B cell (primary cell): ENCODE measurements at regions not wholly inside any gene's neighbourhood (a gene's known extent, or its start where the extent isn't known, plus 50 kb on each side); places are given as distances from the start of the nearest gene placed in this dataset.

Source experiments
- ATAC-seq: fragments of 200-7000 bp; cut with Tn5 transposase; one replicate; pipeline ENCODE4 v1.10.0; 2021; ENCODE audit warnings: low read depth, mild to moderate bottlenecking, moderate number of reproducible peaks, moderate library complexity
- CTCF ChIA-PET: fragments of 350-600 bp; sonication (Branson Sonifier 250); formaldehyde crosslinking; loops from one replicate; lab custom pipeline; 2021; ENCODE audit warnings: antibody characterized with exemption, inconsistent platforms; lab: Charles Lee
- POLR2A ChIA-PET: fragments of 350-600 bp; sonication (Branson Sonifier 250); formaldehyde crosslinking; loops from one replicate; lab custom pipeline; 2021; ENCODE audit warnings: antibody characterized with exemption; lab: Charles Lee
- DNase-seq: peaks from one replicate; pipeline ENCODE4 v3.0.0; 2013
- H2AFZ ChIP-seq: 2 replicates; pipeline ENCODE4 v1.6.1; 2012; ENCODE audit warnings: mild to moderate bottlenecking, low read depth, low read length; ENCODE audit not compliant: insufficient read depth, poor library complexity, severe bottlenecking
- H3K27ac ChIP-seq, 2 donors: 1 replicate in 1 of 2; 2 replicates in 1 of 2; pipeline ENCODE4 v1.5.1; 2012 to 2013; ENCODE audit warnings: low read length in 2 of 2, mild to moderate bottlenecking in 2 of 2, moderate library complexity in 1 of 2
- H3K27me3 ChIP-seq, 4 experiments: fragments of 200-600 bp in 1 of 4; sonication (generic) in 1 of 4; replicated peaks in 1 of 4; 1 replicate in 2 of 4; 2 replicates in 2 of 4; pipeline versions ENCODE4 v1.6.1 to v1.7.0; 2013 to 2016; ENCODE audit warnings: low read length in 3 of 4, mild to moderate bottlenecking in 2 of 4, mixed read lengths in 1 of 4, moderate library complexity in 1 of 4; ENCODE audit not compliant: insufficient read depth in 4 of 4, control insufficient read depth in 3 of 4; ENCODE audit errors: control extremely low read depth in 1 of 4
- H3K36me3 ChIP-seq, 2 experiments: replicated peaks in 1 of 2; 1 replicate in 1 of 2; 2 replicates in 1 of 2; pipeline versions ENCODE4 v1.6.1 to v1.7.1; 2013; ENCODE audit warnings: low read length in 1 of 2; ENCODE audit not compliant: insufficient read depth in 2 of 2, control insufficient read depth in 1 of 2; ENCODE audit errors: control extremely low read depth in 1 of 2, extremely low read depth in 1 of 2
- H3K4me1 ChIP-seq, 2 donors: fragments of 200-600 bp in 1 of 2; sonication (generic) in 1 of 2; 1 replicate in 1 of 2; 2 replicates in 1 of 2; pipeline versions ENCODE4 v1.5.1 to v1.6.1; 2013 to 2017; ENCODE audit warnings: low read length in 2 of 2; ENCODE audit not compliant: control insufficient read depth in 2 of 2, insufficient read depth in 2 of 2
- H3K4me2 ChIP-seq: replicated peaks from 2 replicates; pipeline ENCODE3; 2012; ENCODE audit warnings: mild to moderate bottlenecking, low read depth, low read length; ENCODE audit not compliant: poor library complexity, severe bottlenecking
- H3K4me3 ChIP-seq, 5 experiments: fragments of 200-600 bp in 1 of 5; sonication (generic) in 1 of 5; 1 replicate in 3 of 5; 2 replicates in 2 of 5; pipeline versions ENCODE4 v1.5.1 to v1.7.0; 2011 to 2016; ENCODE audit warnings: low read length in 4 of 5, mild to moderate bottlenecking in 4 of 5, low read depth in 2 of 5, control low read depth in 1 of 5, moderate library complexity in 1 of 5; ENCODE audit not compliant: insufficient read depth in 1 of 5; ENCODE audit errors: control extremely low read depth in 1 of 5, extremely low read depth in 1 of 5
- H3K79me2 ChIP-seq: fragments of 200-600 bp; sonication (generic); one replicate; pipeline ENCODE4 v1.6.0; 2016; ENCODE audit warnings: low read length; ENCODE audit not compliant: control insufficient read depth, insufficient read depth
- H3K9ac ChIP-seq: fragments of 200-600 bp; sonication (generic); 2 replicates; pipeline ENCODE4 v1.6.1; 2017; ENCODE audit warnings: mild to moderate bottlenecking, low read length, moderate library complexity
- H3K9me3 ChIP-seq, 3 donors: one replicate each; pipeline versions ENCODE4 v1.6.1 to v1.7.1; 2013; ENCODE audit warnings: low read length in 2 of 3; ENCODE audit not compliant: control insufficient read depth in 2 of 3, insufficient read depth in 1 of 3; ENCODE audit errors: control extremely low read depth in 1 of 3
- H4K20me1 ChIP-seq: 2 replicates; pipeline ENCODE4 v1.6.0; 2012; ENCODE audit warnings: mild to moderate bottlenecking, low read length; ENCODE audit not compliant: insufficient read depth, control insufficient read depth, poor library complexity, severe bottlenecking
- H3K27ac Mint-ChIP-seq: one replicate; pipeline ENCODE4 v1.8.0; 2021; ENCODE audit warnings: mixed read lengths
- H3K27me3 Mint-ChIP-seq: one replicate; pipeline ENCODE4 v1.8.0; 2021; ENCODE audit warnings: mixed read lengths
- H3K4me1 Mint-ChIP-seq: one replicate; pipeline ENCODE4 v1.8.0; 2021; ENCODE audit warnings: mixed read lengths
- H3K4me3 Mint-ChIP-seq: one replicate; pipeline ENCODE4 v1.8.0; 2021; ENCODE audit warnings: mixed read lengths
- H3K9me3 Mint-ChIP-seq: one replicate; pipeline ENCODE4 v1.8.0; 2022; ENCODE audit warnings: mixed read lengths; ENCODE audit not compliant: insufficient read depth
- EZH2 ChIP-seq: IDR thresholded peaks from 2 replicates; pipeline ENCODE4 v1.6.1; 2012; ENCODE audit warnings: borderline replicate concordance, low read depth, mild to moderate bottlenecking, moderate library complexity, low read length; ENCODE audit not compliant: insufficient read depth, poor library complexity, severe bottlenecking
- WGBS: methylation state at CpG from one replicate; pipeline ENCODE4 v1.1.5; 2013; ENCODE audit warnings: missing lambda C conversion rate; ENCODE audit not compliant: insufficient coverage; 5-methylcytosine and 5-hydroxymethylcytosine counted together
- intact Hi-C: fragments of 100-400 bp; cut with micrococcal nuclease; formaldehyde crosslinking; loops from one replicate; pipeline ENCODE4 v1.10.0; 2022
- TF ChIP-seq, protein P1 (sequence below): fragments of 200-600 bp; IDR thresholded peaks from one replicate; pipeline ENCODE4 v1.8.0; 2022; ENCODE audit warnings: antibody characterized with exemption, mild to moderate bottlenecking

DNA sequence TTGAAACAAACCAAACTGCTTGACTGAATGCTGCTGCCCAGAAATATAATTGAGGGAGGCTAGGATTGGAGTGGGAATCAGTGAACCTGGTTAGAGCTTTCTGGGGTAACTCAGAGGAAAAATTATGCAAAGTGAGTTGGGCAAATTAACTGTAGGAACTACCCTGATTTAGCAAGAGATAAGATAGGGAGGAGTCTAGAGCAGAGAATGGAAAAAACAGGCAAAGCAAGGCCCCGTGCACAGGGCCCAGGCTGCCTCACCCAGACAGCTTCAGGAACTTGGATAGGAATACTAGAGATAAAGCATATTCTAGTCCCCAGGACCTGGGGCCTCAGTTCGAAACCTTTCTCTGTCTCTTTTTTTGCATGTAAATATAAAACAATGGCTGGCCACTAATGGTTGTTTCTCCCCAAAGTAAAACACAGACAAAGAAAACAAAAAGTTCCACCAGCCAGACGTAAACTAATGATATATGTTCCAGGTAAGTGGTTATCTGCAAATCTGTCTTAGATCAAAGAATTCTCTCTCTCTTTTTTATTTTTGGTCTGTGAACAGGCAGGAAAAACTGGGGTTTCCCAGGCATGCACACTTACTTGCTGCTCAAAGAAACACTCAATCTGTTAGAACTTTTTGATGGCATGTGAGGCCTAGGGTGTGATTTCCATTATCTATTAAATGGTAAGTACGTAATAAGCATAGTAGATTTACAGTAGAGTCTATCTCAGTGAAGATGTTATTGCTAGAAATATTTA is 168.1 kb upstream of the MAP3K1 start:
- ChIA-PET POLR2A (interaction anchor here (0.5 kb wide), 1 partner anchor 27 kb away, joined by 3 read pairs; no protein-coding TSS in a partner anchor), CTCF (no interaction called here)
- Histone ChIP-seq H3K4me3 (no peak overlapping the region), H3K4me1 (peaks cover 0 to 3% of the 10 kb centered on the region in 2 donors), H3K9ac (no peak overlapping the region), H3K27ac (no peak overlapping the region), H4K20me1 (no peaks in the 10 kb centered on the region), H2AFZ (no peak overlapping the region), H3K27me3 (no peaks in the 10 kb centered on the region), H3K4me2 (no peak overlapping the region), H3K9me3 (no peaks in the 10 kb centered on the region), H3K36me3 (no peaks in the 10 kb centered on the region), H3K79me2 (no peaks in the 10 kb centered on the region)
- DNase-seq, result no peak
- no peaks in the 10 kb centered on the region for H3K27me3 Mint-ChIP-seq
- intact Hi-C loops, result no loop called here
- no peak overlapping the region for H3K27ac Mint-ChIP-seq
- peaks cover 22% of the 10 kb centered on the region for H3K4me1 Mint-ChIP-seq
- no peak for TF ChIP-seq EZH2
- TF ChIP-seq, protein P1, sequence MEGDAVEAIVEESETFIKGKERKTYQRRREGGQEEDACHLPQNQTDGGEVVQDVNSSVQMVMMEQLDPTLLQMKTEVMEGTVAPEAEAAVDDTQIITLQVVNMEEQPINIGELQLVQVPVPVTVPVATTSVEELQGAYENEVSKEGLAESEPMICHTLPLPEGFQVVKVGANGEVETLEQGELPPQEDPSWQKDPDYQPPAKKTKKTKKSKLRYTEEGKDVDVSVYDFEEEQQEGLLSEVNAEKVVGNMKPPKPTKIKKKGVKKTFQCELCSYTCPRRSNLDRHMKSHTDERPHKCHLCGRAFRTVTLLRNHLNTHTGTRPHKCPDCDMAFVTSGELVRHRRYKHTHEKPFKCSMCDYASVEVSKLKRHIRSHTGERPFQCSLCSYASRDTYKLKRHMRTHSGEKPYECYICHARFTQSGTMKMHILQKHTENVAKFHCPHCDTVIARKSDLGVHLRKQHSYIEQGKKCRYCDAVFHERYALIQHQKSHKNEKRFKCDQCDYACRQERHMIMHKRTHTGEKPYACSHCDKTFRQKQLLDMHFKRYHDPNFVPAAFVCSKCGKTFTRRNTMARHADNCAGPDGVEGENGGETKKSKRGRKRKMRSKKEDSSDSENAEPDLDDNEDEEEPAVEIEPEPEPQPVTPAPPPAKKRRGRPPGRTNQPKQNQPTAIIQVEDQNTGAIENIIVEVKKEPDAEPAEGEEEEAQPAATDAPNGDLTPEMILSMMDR, result no peak
- H3K4me3 Mint-ChIP-seq, result no peak overlapping the region
- no CpG with 5 or more reads among the region's 4 CpGs for WGBS
- no peak for ATAC-seq
- no peaks in the 10 kb centered on the region for H3K9me3 Mint-ChIP-seq

DNA sequence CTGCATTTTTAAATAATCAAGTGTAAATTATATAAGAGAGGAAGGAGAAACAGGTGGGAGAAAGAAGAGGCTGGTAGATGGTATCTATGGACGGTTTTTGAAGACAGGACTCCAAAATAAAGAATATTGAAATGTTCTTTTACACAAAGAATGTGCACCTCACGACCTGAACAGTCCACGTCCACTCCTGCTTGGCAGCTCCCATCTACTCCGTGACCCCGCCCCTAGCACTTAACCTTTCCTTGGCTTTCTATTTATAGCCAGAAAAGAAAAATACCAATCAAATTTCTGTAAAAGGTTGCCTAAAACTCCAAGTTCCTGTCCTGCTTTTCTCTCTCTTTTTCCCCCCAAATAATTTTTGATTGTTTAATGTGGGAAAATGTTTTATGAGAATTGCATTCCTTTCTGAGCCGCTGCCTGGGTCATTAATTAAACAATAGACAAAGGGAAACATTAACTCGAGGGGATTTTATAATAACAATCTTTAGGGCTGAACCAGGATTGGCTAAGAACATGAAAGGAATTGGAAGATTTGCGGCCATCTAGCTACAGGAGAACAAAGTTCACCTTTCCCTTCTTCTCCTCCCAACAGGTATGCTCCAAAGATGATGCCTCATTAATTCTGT is 173.6 kb upstream of the MAP3K1 start:
- DNase-seq (no peak), ATAC-seq (no peak)
- no peaks in the 10 kb centered on the region for H3K9me3 Mint-ChIP-seq
- H3K36me3 ChIP-seq, result no peaks in the 10 kb centered on the region
- H3K4me3 Mint-ChIP-seq, result no peak overlapping the region
- no peaks in the 10 kb centered on the region for H3K79me2 ChIP-seq
- no peaks in the 10 kb centered on the region for H3K27me3 ChIP-seq
- no peak overlapping the region for H3K4me2 ChIP-seq
- no peak overlapping the region for H3K27ac Mint-ChIP-seq
- ChIA-PET CTCF (no interaction called here), POLR2A (no interaction called here)
- no peak overlapping the region for H3K27ac ChIP-seq
- WGBS, result no CpG with 5 or more reads among the region's 8 CpGs
- H3K4me1 Mint-ChIP-seq, result peaks cover 32% of the 10 kb centered on the region
- H2AFZ ChIP-seq, result no peak overlapping the region
- H3K9ac ChIP-seq, result no peak overlapping the region
- H3K4me3 ChIP-seq, result no peak overlapping the region
- TF ChIP-seq, protein P1, result no peak
- TF ChIP-seq EZH2, result no peak
- peaks cover 29 to 30% of the 10 kb centered on the region in 2 donors for H3K4me1 ChIP-seq
- H3K9me3 ChIP-seq, result no peaks in the 10 kb centered on the region
- intact Hi-C loops, result no loop called here
- no peaks in the 10 kb centered on the region for H4K20me1 ChIP-seq
- no peaks in the 10 kb centered on the region for H3K27me3 Mint-ChIP-seq
